Mammary epithelial cell (primary cell): ENCODE measurements at regions not wholly inside any gene's neighbourhood (a gene's known extent, or its start where the extent isn't known, plus 50 kb on each side); places are given as distances from the start of the nearest gene placed in this dataset.

Experiments
- CTCF ChIP-seq, 2 donors: IDR thresholded peaks in 1 of 2; conservative IDR thresholded peaks in 1 of 2; 2 replicates each; pipeline ENCODE4 v1.5.1; 2011 to 2012; ENCODE audit warnings: inconsistent platforms in 2 of 2, low read length in 2 of 2, mild to moderate bottlenecking in 2 of 2, control low read depth in 1 of 2, low read depth in 1 of 2; ENCODE audit not compliant: insufficient read depth in 1 of 2; ENCODE audit errors: extremely low read depth in 1 of 2
- EZH2 ChIP-seq: IDR thresholded peaks from 2 replicates; pipeline ENCODE4 v1.6.1; 2012; ENCODE audit warnings: low read length, inconsistent platforms, borderline replicate concordance

GRCh38 chr4:182179751-182180150 lies 63.5 kb upstream of the TENM3 start:
- no peak for TF ChIP-seq CTCF (conservative IDR thresholded peaks at IDR 0.05 in 1 of 2, IDR thresholded peaks at IDR 0.05 in 1 of 2; ENCODE audit: extremely low read depth in 1 of 2, insufficient read depth in 1 of 2, low read depth in 1 of 2, low read length in 2 of 2)
- no peak for TF ChIP-seq EZH2
